Endothelial cell (in vitro differentiated cells): ENCODE measurements at regions not wholly inside any gene's neighbourhood (a gene's known extent, or its start where the extent isn't known, plus 50 kb on each side); places are given as distances from the start of the nearest gene placed in this dataset.

Experiments
- DNase-seq: peaks from one replicate; pipeline ENCODE4 v3.0.0; 2021; ENCODE audit warnings: low spot score
- H3K27ac Mint-ChIP-seq: one replicate; pipeline ENCODE4 v1.8.0; 2021; ENCODE audit warnings: mixed read lengths, inconsistent platforms; ENCODE audit not compliant: unreplicated experiment
- H3K27me3 Mint-ChIP-seq: one replicate; pipeline ENCODE4 v1.8.0; 2021; ENCODE audit warnings: mild to moderate bottlenecking, moderate library complexity, mixed read lengths, inconsistent platforms; ENCODE audit not compliant: unreplicated experiment
- H3K36me3 Mint-ChIP-seq: one replicate; pipeline ENCODE4 v1.8.0; 2021; ENCODE audit warnings: mild to moderate bottlenecking, low read depth, mixed read lengths, inconsistent platforms; ENCODE audit not compliant: unreplicated experiment
- H3K4me1 Mint-ChIP-seq: one replicate; pipeline ENCODE4 v1.8.0; 2021; ENCODE audit warnings: mild to moderate bottlenecking, mixed read lengths, inconsistent platforms; ENCODE audit not compliant: unreplicated experiment
- H3K4me3 Mint-ChIP-seq: one replicate; pipeline ENCODE4 v1.8.0; 2021; ENCODE audit warnings: mild to moderate bottlenecking, mixed read lengths, inconsistent platforms; ENCODE audit not compliant: unreplicated experiment
- H3K9me3 Mint-ChIP-seq: one replicate; pipeline ENCODE4 v1.8.0; 2021; ENCODE audit warnings: mixed read lengths, inconsistent platforms; ENCODE audit not compliant: unreplicated experiment
- CTCF ChIP-seq: fragments of 200-600 bp; sonication (generic); IDR thresholded peaks from one replicate; pipeline ENCODE4 v1.5.0; 2021; ENCODE audit warnings: antibody characterized with exemption; ENCODE audit not compliant: unreplicated experiment

GRCh38 chr1:36706416-36706815, 223.7 kb upstream of the CSF3R start:
- Mint-ChIP-seq H3K27ac (no peak overlapping the region), H3K9me3 (no peaks in the 10 kb centered on the region), H3K4me1 (peaks cover 4% of the 10 kb centered on the region), H3K4me3 (no peak overlapping the region), H3K27me3 (peaks cover 11% of the 10 kb centered on the region), H3K36me3 (no peaks in the 10 kb centered on the region)
- DNase-seq, result no peak
- no peak for TF ChIP-seq CTCF

GRCh38 chr1:36705629-36706028, 222.9 kb upstream of the CSF3R start:
- Mint-ChIP-seq H3K9me3 (no peaks in the 10 kb centered on the region), H3K27me3 (peaks cover 12% of the 10 kb centered on the region)

GRCh38 chr1:36703526-36704208, 221.0 kb upstream of the CSF3R start:
- Mint-ChIP-seq H3K9me3 (no peaks in the 10 kb centered on the region), H3K27me3 (peaks cover 12% of the 10 kb centered on the region), H3K36me3 (no peaks in the 10 kb centered on the region), H3K4me1 (no peaks in the 10 kb centered on the region), H3K4me3 (no peak overlapping the region), H3K27ac (no peak overlapping the region)
- TF ChIP-seq CTCF, result peak; percentile 85
- DNase-seq, result peak; percentile 90

More at GRCh38 chr1:36705629-36706028, 222.9 kb upstream of the CSF3R start:
- Mint-ChIP-seq H3K27ac (no peak overlapping the region), H3K4me1 (no peaks in the 10 kb centered on the region), H3K4me3 (no peak overlapping the region), H3K36me3 (no peaks in the 10 kb centered on the region)
- TF ChIP-seq CTCF, result no peak
- DNase-seq, result no peak

- H3K27ac Mint-ChIP-seq, result no peak overlapping the region
- H3K27me3 Mint-ChIP-seq, result peaks cover 12% of the 10 kb centered on the region
Measured at GRCh38 chr1:36702963-36703362, 220.2 kb upstream of the CSF3R start.

More at GRCh38 chr1:36702963-36703362, 220.2 kb upstream of the CSF3R start:
- TF ChIP-seq CTCF, result no peak
- Mint-ChIP-seq H3K4me1 (no peaks in the 10 kb centered on the region), H3K36me3 (no peaks in the 10 kb centered on the region), H3K9me3 (no peaks in the 10 kb centered on the region), H3K4me3 (no peak overlapping the region)
- no peak for DNase-seq
